CD14-positive monocyte (primary cell): ENCODE measurements at regions not wholly inside any gene's neighbourhood (a gene's known extent, or its start where the extent isn't known, plus 50 kb on each side); places are given as distances from the start of the nearest gene placed in this dataset.

Source experiments
- DNase-seq, 3 donors: peaks; one replicate each; pipeline ENCODE4 v3.0.0-alpha.2; 2011 to 2022
- H2AFZ ChIP-seq: 2 replicates; pipeline ENCODE4 v1.6.0; 2012; ENCODE audit warnings: mild to moderate bottlenecking, low read depth, low read length, inconsistent platforms; ENCODE audit not compliant: insufficient read depth, poor library complexity, severe bottlenecking
- H3K27ac ChIP-seq, 2 donors: 1 replicate in 1 of 2; 2 replicates in 1 of 2; pipeline ENCODE4 v1.5.1; 2012 to 2013; ENCODE audit warnings: low read length in 2 of 2, control low read depth in 1 of 2, inconsistent platforms in 1 of 2, low read depth in 1 of 2, mild to moderate bottlenecking in 1 of 2
- H3K27me3 ChIP-seq, 2 donors: one replicate each; pipeline versions ENCODE4 v1.6.0 to v1.6.1; 2011 to 2013; ENCODE audit warnings: low read length in 2 of 2; ENCODE audit not compliant: control insufficient read depth in 2 of 2, insufficient read depth in 2 of 2
- H3K36me3 ChIP-seq, 2 donors: replicated peaks in 1 of 2; 1 replicate in 1 of 2; 2 replicates in 1 of 2; pipeline versions ENCODE4 v1.5.1 to v1.6.1; 2012 to 2013; ENCODE audit warnings: low read length in 2 of 2, control low read depth in 1 of 2, inconsistent platforms in 1 of 2, mild to moderate bottlenecking in 1 of 2; ENCODE audit not compliant: insufficient read depth in 2 of 2, control insufficient read depth in 1 of 2
- H3K4me1 ChIP-seq, 2 donors: 1 replicate in 1 of 2; 2 replicates in 1 of 2; pipeline versions ENCODE4 v1.5.1 to v1.6.1; 2012 to 2013; ENCODE audit warnings: low read length in 2 of 2, control low read depth in 1 of 2, inconsistent platforms in 1 of 2, mild to moderate bottlenecking in 1 of 2, moderate library complexity in 1 of 2; ENCODE audit not compliant: insufficient read depth in 2 of 2, control insufficient read depth in 1 of 2
- H3K4me2 ChIP-seq: replicated peaks from 2 replicates; pipeline ENCODE3; 2012; ENCODE audit warnings: low read length, moderate library complexity, mild to moderate bottlenecking; ENCODE audit not compliant: poor library complexity, severe bottlenecking; ENCODE audit errors: extremely low read depth
- H3K4me3 ChIP-seq, 3 experiments: fragments of 200-600 bp in 1 of 3; sonication (generic) in 1 of 3; replicated peaks in 1 of 3; 1 replicate in 2 of 3; 2 replicates in 1 of 3; pipeline ENCODE4 v1.5.1; 2011 to 2013; ENCODE audit warnings: low read length in 3 of 3, mild to moderate bottlenecking in 3 of 3, control low read depth in 2 of 3, low read depth in 2 of 3, inconsistent platforms in 1 of 3, moderate library complexity in 1 of 3
- H3K79me2 ChIP-seq: 2 replicates; pipeline ENCODE4 v1.6.0; 2012; ENCODE audit warnings: mild to moderate bottlenecking, control low read depth, inconsistent platforms, low read length, moderate library complexity; ENCODE audit not compliant: insufficient read depth
- H3K9ac ChIP-seq: 2 replicates; pipeline ENCODE4 v1.6.0; 2017; ENCODE audit warnings: low read length, mild to moderate bottlenecking; ENCODE audit not compliant: insufficient read depth, poor library complexity, severe bottlenecking
- H3K9me3 ChIP-seq, 2 donors: replicated peaks in 1 of 2; 1 replicate in 1 of 2; 2 replicates in 1 of 2; pipeline versions ENCODE4 v1.5.1 to v1.6.1; 2012 to 2013; ENCODE audit warnings: low read length in 2 of 2, control low read depth in 1 of 2; ENCODE audit not compliant: control insufficient read depth in 1 of 2, insufficient read depth in 1 of 2
- H4K20me1 ChIP-seq: 2 replicates; pipeline ENCODE4 v1.6.0; 2012; ENCODE audit warnings: mild to moderate bottlenecking, low read length, control low read depth, moderate library complexity; ENCODE audit not compliant: insufficient read depth
- H3K27ac Mint-ChIP-seq, 7 donors: one replicate each; pipeline ENCODE4 v1.8.0; 2020; ENCODE audit warnings: mild to moderate bottlenecking in 7 of 7, mixed read lengths in 7 of 7, moderate library complexity in 6 of 7, inconsistent platforms in 2 of 7
- H3K27me3 Mint-ChIP-seq, 3 donors: one replicate each; pipeline ENCODE4 v1.8.0; 2021 to 2022; ENCODE audit warnings: low read depth in 3 of 3, mild to moderate bottlenecking in 3 of 3, mixed read lengths in 3 of 3, moderate library complexity in 3 of 3, inconsistent platforms in 1 of 3
- H3K36me3 Mint-ChIP-seq, 2 donors: one replicate each; pipeline ENCODE4 v1.8.0; 2020; ENCODE audit warnings: mixed read lengths in 2 of 2, inconsistent platforms in 1 of 2, mild to moderate bottlenecking in 1 of 2
- H3K4me1 Mint-ChIP-seq: one replicate; pipeline ENCODE4 v1.8.0; 2020; ENCODE audit warnings: mild to moderate bottlenecking, mixed read lengths
- H3K4me3 Mint-ChIP-seq, 2 donors: one replicate each; pipeline ENCODE4 v1.8.0; 2020; ENCODE audit warnings: mild to moderate bottlenecking in 2 of 2, mixed read lengths in 2 of 2, moderate library complexity in 1 of 2
- H3K9me3 Mint-ChIP-seq, 7 donors: one replicate each; pipeline ENCODE4 v1.8.0; 2020 to 2022; ENCODE audit warnings: mixed read lengths in 7 of 7, mild to moderate bottlenecking in 6 of 7, moderate library complexity in 6 of 7, inconsistent platforms in 2 of 7
- WGBS: methylation state at CpG from one replicate; pipeline ENCODE4 v1.1.5; 2013; ENCODE audit warnings: missing lambda C conversion rate; ENCODE audit not compliant: insufficient coverage; 5-methylcytosine and 5-hydroxymethylcytosine counted together
- intact Hi-C, 2 donors: fragments of 100-400 bp; cut with micrococcal nuclease; formaldehyde crosslinking; loops; one replicate each; pipeline versions ENCODE4 v1.15.0 to v1.15.1; 2023
- TF ChIP-seq, protein P1 (sequence below): fragments of 200-600 bp; IDR thresholded peaks from one replicate; pipeline ENCODE4 v1.8.0; 2022; ENCODE audit warnings: antibody characterized with exemption, mild to moderate bottlenecking

GRCh38 chr18:75156139-75156750 lies 52.7 kb downstream of the PTGR3 start:
- TF ChIP-seq, protein P1, sequence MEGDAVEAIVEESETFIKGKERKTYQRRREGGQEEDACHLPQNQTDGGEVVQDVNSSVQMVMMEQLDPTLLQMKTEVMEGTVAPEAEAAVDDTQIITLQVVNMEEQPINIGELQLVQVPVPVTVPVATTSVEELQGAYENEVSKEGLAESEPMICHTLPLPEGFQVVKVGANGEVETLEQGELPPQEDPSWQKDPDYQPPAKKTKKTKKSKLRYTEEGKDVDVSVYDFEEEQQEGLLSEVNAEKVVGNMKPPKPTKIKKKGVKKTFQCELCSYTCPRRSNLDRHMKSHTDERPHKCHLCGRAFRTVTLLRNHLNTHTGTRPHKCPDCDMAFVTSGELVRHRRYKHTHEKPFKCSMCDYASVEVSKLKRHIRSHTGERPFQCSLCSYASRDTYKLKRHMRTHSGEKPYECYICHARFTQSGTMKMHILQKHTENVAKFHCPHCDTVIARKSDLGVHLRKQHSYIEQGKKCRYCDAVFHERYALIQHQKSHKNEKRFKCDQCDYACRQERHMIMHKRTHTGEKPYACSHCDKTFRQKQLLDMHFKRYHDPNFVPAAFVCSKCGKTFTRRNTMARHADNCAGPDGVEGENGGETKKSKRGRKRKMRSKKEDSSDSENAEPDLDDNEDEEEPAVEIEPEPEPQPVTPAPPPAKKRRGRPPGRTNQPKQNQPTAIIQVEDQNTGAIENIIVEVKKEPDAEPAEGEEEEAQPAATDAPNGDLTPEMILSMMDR, result no peak

DNA sequence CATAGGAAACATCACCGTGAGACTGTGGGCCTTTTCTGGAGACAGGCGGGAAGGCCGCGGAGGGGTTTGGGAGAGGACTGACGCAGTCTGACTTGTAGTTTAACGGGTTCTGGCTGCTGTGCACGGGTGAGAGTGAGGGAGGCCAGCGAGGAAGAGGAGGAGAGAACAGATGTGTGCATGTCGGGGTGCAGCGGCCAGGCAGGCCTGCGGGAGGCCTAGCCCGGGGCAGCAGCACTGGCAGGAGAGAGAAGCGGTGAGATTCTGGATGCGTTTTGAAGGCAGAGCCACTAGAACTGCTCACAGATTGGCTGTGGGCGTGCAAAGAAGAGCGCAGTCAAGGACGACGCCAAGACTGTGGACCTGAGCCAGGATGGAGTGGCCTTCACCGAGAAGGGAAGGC lies 53.9 kb downstream of the PTGR3 start:
- intact Hi-C loops, result no loop called here
- Histone ChIP-seq H3K27me3 (no peaks in the 10 kb centered on the region), H4K20me1 (no peaks in the 10 kb centered on the region), H2AFZ (no peak overlapping the region), H3K27ac (no peak overlapping the region), H3K4me1 (no peaks in the 10 kb centered on the region), H3K79me2 (no peaks in the 10 kb centered on the region), H3K9ac (no peak overlapping the region), H3K4me2 (no peak overlapping the region), H3K36me3 (no peaks in the 10 kb centered on the region), H3K9me3 (peaks cover 6 to 20% of the 10 kb centered on the region in 2 donors), H3K4me3 (no peak overlapping the region)
- H3K9me3 Mint-ChIP-seq, result peaks cover 5 to 25% (median 17%) of the 10 kb centered on the region in 7 donors
- WGBS, result 96% methylated on average over 19 of the region's 19 CpGs
- TF ChIP-seq, protein P1, result no peak
- H3K27me3 Mint-ChIP-seq, result peaks cover 0 to 2% (median under 1%) of the 10 kb centered on the region in 3 donors
- H3K36me3 Mint-ChIP-seq, result no peaks in the 10 kb centered on the region
- no peak overlapping the region for H3K27ac Mint-ChIP-seq
- no peak for DNase-seq
- H3K4me3 Mint-ChIP-seq, result no peak overlapping the region
- H3K4me1 Mint-ChIP-seq, result no peaks in the 10 kb centered on the region

More at GRCh38 chr18:75156139-75156750, 52.7 kb downstream of the PTGR3 start:
- Histone ChIP-seq H3K27me3 (no peaks in the 10 kb centered on the region), H3K9ac (no peak overlapping the region), H3K79me2 (no peaks in the 10 kb centered on the region), H3K9me3 (peaks cover 6 to 20% of the 10 kb centered on the region in 2 donors), H2AFZ (no peak overlapping the region), H3K4me3 (no peak overlapping the region), H4K20me1 (no peaks in the 10 kb centered on the region), H3K27ac (no peak overlapping the region), H3K36me3 (no peaks in the 10 kb centered on the region), H3K4me1 (no peaks in the 10 kb centered on the region), H3K4me2 (no peak overlapping the region)
- no peak for DNase-seq
- Mint-ChIP-seq H3K9me3 (peaks cover 5 to 24% (median 17%) of the 10 kb centered on the region in 7 donors), H3K4me3 (no peak overlapping the region), H3K36me3 (no peaks in the 10 kb centered on the region), H3K27ac (no peak overlapping the region), H3K4me1 (peaks cover 8% of the 10 kb centered on the region), H3K27me3 (peaks cover 4 to 7% (median 6%) of the 10 kb centered on the region in 3 donors)
- intact Hi-C loops, result no loop called here
- WGBS, result 93% methylated on average over 9 of the region's 24 CpGs
